ENCODE measurements at regions not wholly inside any gene's neighbourhood (a gene's known extent, or its start where the extent isn't known, plus 50 kb on each side); places are given as distances from the start of the nearest gene placed in this dataset.

- DNase-seq (ENCODE audit: insufficient read length, low spot score, missing footprints): no peak
- no peaks in the 10 kb centered on the region for H3K9me3 ChIP-seq (ENCODE audit: low read depth, low read length)
Observed at GRCh38 chr22:22977479-22978200, 90.0 kb downstream of the IGLL5 start.

GRCh38 chr22:22978637-22979036, 91.0 kb downstream of the IGLL5 start:
- no peak for TF ChIP-seq CTCF (IDR thresholded peaks at IDR 0.05; ENCODE audit: extremely low read depth, low read depth, low read length)
- DNase-seq (ENCODE audit: insufficient read length, low spot score, missing footprints): no peak

More at GRCh38 chr22:22977479-22978200, 90.0 kb downstream of the IGLL5 start:
- H3K79me2 ChIP-seq (ENCODE audit: insufficient read depth, low read length): no peaks in the 10 kb centered on the region
- H3K36me3 ChIP-seq (ENCODE audit: insufficient read depth, low read length): no peaks in the 10 kb centered on the region
- H3K4me2 ChIP-seq (ENCODE audit: insufficient read depth, low read length): no peak overlapping the region
- no peak overlapping the region for H3K27ac ChIP-seq (ENCODE audit: low read depth, low read length)
- no peak overlapping the region for H2AFZ ChIP-seq (ENCODE audit: low read length)
- H4K20me1 ChIP-seq (ENCODE audit: insufficient read depth, low read length): no peaks in the 10 kb centered on the region
- H3K4me3 ChIP-seq (ENCODE audit: insufficient read depth, low read length): no peak overlapping the region
- no peaks in the 10 kb centered on the region for H3K27me3 ChIP-seq (ENCODE audit: insufficient read depth, low read length)
- TF ChIP-seq CTCF (IDR thresholded peaks at IDR 0.05; ENCODE audit: extremely low read depth, low read depth, low read length): no peak
- no peaks in the 10 kb centered on the region for H3K4me1 ChIP-seq (ENCODE audit: insufficient read depth, low read length)

GRCh38 chr22:22979121-22979724, 91.1 kb upstream of the GNAZ start:
- Histone ChIP-seq H3K9me3 (ENCODE audit: low read depth, low read length) (no peaks in the 10 kb centered on the region), H4K20me1 (ENCODE audit: insufficient read depth, low read length) (no peaks in the 10 kb centered on the region)
- TF ChIP-seq CTCF (IDR thresholded peaks at IDR 0.05; ENCODE audit: extremely low read depth, low read depth, low read length): no peak

More at GRCh38 chr22:22978637-22979036, 91.0 kb downstream of the IGLL5 start:
- Histone ChIP-seq H3K27ac (ENCODE audit: low read depth, low read length) (no peak overlapping the region), H3K9me3 (ENCODE audit: low read depth, low read length) (no peaks in the 10 kb centered on the region), H3K27me3 (ENCODE audit: insufficient read depth, low read length) (no peaks in the 10 kb centered on the region), H3K4me3 (ENCODE audit: insufficient read depth, low read length) (no peak overlapping the region), H3K4me2 (ENCODE audit: insufficient read depth, low read length) (no peak overlapping the region), H3K36me3 (ENCODE audit: insufficient read depth, low read length) (no peaks in the 10 kb centered on the region), H2AFZ (ENCODE audit: low read length) (no peak overlapping the region), H3K79me2 (ENCODE audit: insufficient read depth, low read length) (no peaks in the 10 kb centered on the region), H3K4me1 (ENCODE audit: insufficient read depth, low read length) (no peaks in the 10 kb centered on the region), H4K20me1 (ENCODE audit: insufficient read depth, low read length) (no peaks in the 10 kb centered on the region)

GRCh38 chr22:22979954-22980353, 90.4 kb upstream of the GNAZ start:
- no peaks in the 10 kb centered on the region for H3K9me3 ChIP-seq (ENCODE audit: low read depth, low read length)
- no peaks in the 10 kb centered on the region for H3K27me3 ChIP-seq (ENCODE audit: insufficient read depth, low read length)
- no peak for TF ChIP-seq CTCF (IDR thresholded peaks at IDR 0.05; ENCODE audit: extremely low read depth, low read depth, low read length)
- no peak overlapping the region for H3K4me2 ChIP-seq (ENCODE audit: insufficient read depth, low read length)
- H3K4me1 ChIP-seq (ENCODE audit: insufficient read depth, low read length): no peaks in the 10 kb centered on the region
- H3K36me3 ChIP-seq (ENCODE audit: insufficient read depth, low read length): no peaks in the 10 kb centered on the region
- no peaks in the 10 kb centered on the region for H3K79me2 ChIP-seq (ENCODE audit: insufficient read depth, low read length)
- H3K4me3 ChIP-seq (ENCODE audit: insufficient read depth, low read length): no peak overlapping the region
- no peak overlapping the region for H2AFZ ChIP-seq (ENCODE audit: low read length)
- no peaks in the 10 kb centered on the region for H4K20me1 ChIP-seq (ENCODE audit: insufficient read depth, low read length)
- DNase-seq (ENCODE audit: insufficient read length, low spot score, missing footprints): no peak
- H3K27ac ChIP-seq (ENCODE audit: low read depth, low read length): no peak overlapping the region

More at GRCh38 chr22:22979121-22979724, 91.1 kb upstream of the GNAZ start:
- Histone ChIP-seq H2AFZ (ENCODE audit: low read length) (no peak overlapping the region), H3K36me3 (ENCODE audit: insufficient read depth, low read length) (no peaks in the 10 kb centered on the region), H3K27me3 (ENCODE audit: insufficient read depth, low read length) (no peaks in the 10 kb centered on the region), H3K4me1 (ENCODE audit: insufficient read depth, low read length) (no peaks in the 10 kb centered on the region), H3K79me2 (ENCODE audit: insufficient read depth, low read length) (no peaks in the 10 kb centered on the region), H3K4me2 (ENCODE audit: insufficient read depth, low read length) (no peak overlapping the region), H3K27ac (ENCODE audit: low read depth, low read length) (no peak overlapping the region), H3K4me3 (ENCODE audit: insufficient read depth, low read length) (no peak overlapping the region)
- no peak for DNase-seq (ENCODE audit: insufficient read length, low spot score, missing footprints)

Data from osteoblast (primary cell).